Prostate gland (tissue), 2 donors: ENCODE measurements at regions not wholly inside any gene's neighbourhood (a gene's known extent, or its start where the extent isn't known, plus 50 kb on each side); places are given as distances from the start of the nearest gene placed in this dataset.

Experiments
- CTCF ChIP-seq, 4 experiments: fragments of 200-600 bp in 2 of 4; fragments of 450-650 bp in 2 of 4; sonication (generic) in 2 of 4; IDR thresholded peaks; 1 replicate in 3 of 4; 2 replicates in 1 of 4; pipeline ENCODE4 v1.5.1; 2016 to 2019; ENCODE audit warnings: antibody characterized with exemption in 4 of 4, mild to moderate bottlenecking in 2 of 4, moderate library complexity in 2 of 4
- POLR2A ChIP-seq: fragments of 450-650 bp; IDR thresholded peaks from one replicate; pipeline ENCODE4 v1.6.1; 2016; ENCODE audit warnings: antibody characterized with exemption, mild to moderate bottlenecking
- POLR2AphosphoS5 ChIP-seq: sonication (generic); formaldehyde crosslinking; IDR thresholded peaks from one replicate; pipeline ENCODE4 v1.6.1; 2017; ENCODE audit warnings: antibody characterized with exemption

- TF ChIP-seq CTCF (IDR thresholded peaks at IDR 0.05) (no peak), POLR2AphosphoS5 (no peak), POLR2A (no peak)
Measured at GRCh38 chr3:34005886-34006285, 207.5 kb downstream of the PDCD6IP start.
